Neutrophil (primary cell): ENCODE measurements at regions not wholly inside any gene's neighbourhood (a gene's known extent, or its start where the extent isn't known, plus 50 kb on each side); places are given as distances from the start of the nearest gene placed in this dataset.
"Not testable (repeated sequence)": the region's sequence is repeated elsewhere in the genome, so short reads cannot be mapped to it uniquely, and the experiment has no call there.

Experiments used
- H3K27ac ChIP-seq: fragments of 200-600 bp; sonication (generic); 2 replicates; pipeline ENCODE4 v1.5.1; 2016; ENCODE audit warnings: mild to moderate bottlenecking, moderate library complexity
- H3K27me3 ChIP-seq: fragments of 200-600 bp; sonication (generic); 2 replicates; pipeline ENCODE4 v1.6.0; 2016; ENCODE audit warnings: mild to moderate bottlenecking
- H3K36me3 ChIP-seq: fragments of 200-600 bp; sonication (generic); 2 replicates; pipeline ENCODE4 v1.5.1; 2017
- H3K4me1 ChIP-seq, 2 experiments: fragments of 200-600 bp in 1 of 2; sonication (generic) in 1 of 2; 1 replicate in 1 of 2; 2 replicates in 1 of 2; pipeline versions ENCODE4 v1.5.1 to v1.6.1; 2013 to 2016; ENCODE audit warnings: low read depth in 1 of 2, low read length in 1 of 2, mild to moderate bottlenecking in 1 of 2, moderate library complexity in 1 of 2; ENCODE audit not compliant: control insufficient read depth in 1 of 2, insufficient read depth in 1 of 2
- H3K4me3 ChIP-seq, 2 experiments: fragments of 200-600 bp in 1 of 2; sonication (generic) in 1 of 2; 1 replicate in 1 of 2; 2 replicates in 1 of 2; pipeline ENCODE4 v1.5.1; 2013 to 2016; ENCODE audit warnings: low read depth in 1 of 2, low read length in 1 of 2, mild to moderate bottlenecking in 1 of 2, moderate library complexity in 1 of 2
- H3K9me3 ChIP-seq: fragments of 200-600 bp; sonication (generic); 2 replicates; pipeline ENCODE4 v1.5.1; 2016
- TF ChIP-seq, protein P1 (sequence below): fragments of 200-600 bp; sonication (generic); IDR thresholded peaks from 2 replicates; pipeline ENCODE4 v1.5.1; 2016; ENCODE audit warnings: antibody characterized with exemption

DNA sequence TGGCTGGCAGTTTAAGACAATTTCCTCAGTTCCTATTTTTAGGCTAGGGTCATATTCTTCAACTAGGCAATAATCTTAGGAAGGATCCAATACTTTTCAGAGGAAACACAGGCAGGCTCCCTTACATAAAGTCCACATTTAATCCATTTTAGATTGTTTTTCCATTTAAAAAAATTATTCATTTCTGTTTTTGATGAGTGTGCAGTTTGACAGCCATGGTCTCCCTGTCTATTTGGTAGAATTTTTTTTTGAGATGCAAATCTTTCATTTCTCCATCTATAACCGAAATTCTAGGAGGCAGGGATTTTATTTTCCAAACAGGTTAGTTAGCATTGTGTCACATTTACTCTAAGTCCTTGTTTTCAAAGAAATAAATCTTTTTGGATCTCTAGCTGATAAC lies 326.8 kb downstream of the PPP4R3C start:
- TF ChIP-seq, protein P1, sequence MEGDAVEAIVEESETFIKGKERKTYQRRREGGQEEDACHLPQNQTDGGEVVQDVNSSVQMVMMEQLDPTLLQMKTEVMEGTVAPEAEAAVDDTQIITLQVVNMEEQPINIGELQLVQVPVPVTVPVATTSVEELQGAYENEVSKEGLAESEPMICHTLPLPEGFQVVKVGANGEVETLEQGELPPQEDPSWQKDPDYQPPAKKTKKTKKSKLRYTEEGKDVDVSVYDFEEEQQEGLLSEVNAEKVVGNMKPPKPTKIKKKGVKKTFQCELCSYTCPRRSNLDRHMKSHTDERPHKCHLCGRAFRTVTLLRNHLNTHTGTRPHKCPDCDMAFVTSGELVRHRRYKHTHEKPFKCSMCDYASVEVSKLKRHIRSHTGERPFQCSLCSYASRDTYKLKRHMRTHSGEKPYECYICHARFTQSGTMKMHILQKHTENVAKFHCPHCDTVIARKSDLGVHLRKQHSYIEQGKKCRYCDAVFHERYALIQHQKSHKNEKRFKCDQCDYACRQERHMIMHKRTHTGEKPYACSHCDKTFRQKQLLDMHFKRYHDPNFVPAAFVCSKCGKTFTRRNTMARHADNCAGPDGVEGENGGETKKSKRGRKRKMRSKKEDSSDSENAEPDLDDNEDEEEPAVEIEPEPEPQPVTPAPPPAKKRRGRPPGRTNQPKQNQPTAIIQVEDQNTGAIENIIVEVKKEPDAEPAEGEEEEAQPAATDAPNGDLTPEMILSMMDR, result no peak
- H3K9me3 ChIP-seq, result no peaks in the 10 kb centered on the region
- no peak overlapping the region for H3K4me3 ChIP-seq
- no peaks in the 10 kb centered on the region for H3K27me3 ChIP-seq
- H3K36me3 ChIP-seq, result no peaks in the 10 kb centered on the region
- H3K4me1 ChIP-seq, result no peaks in the 10 kb centered on the region
- H3K27ac ChIP-seq, result no peak overlapping the region

GRCh38 chrX:27132862-27133261 lies 330.3 kb downstream of the PPP4R3C start:
- no peaks in the 10 kb centered on the region for H3K36me3 ChIP-seq
- H3K27ac ChIP-seq, result no peak overlapping the region
- H3K9me3 ChIP-seq, result no peaks in the 10 kb centered on the region
- H3K4me1 ChIP-seq, result no peaks in the 10 kb centered on the region
- no peak overlapping the region for H3K4me3 ChIP-seq
- TF ChIP-seq, protein P1, result no peak
- H3K27me3 ChIP-seq, result no peaks in the 10 kb centered on the region

DNA sequence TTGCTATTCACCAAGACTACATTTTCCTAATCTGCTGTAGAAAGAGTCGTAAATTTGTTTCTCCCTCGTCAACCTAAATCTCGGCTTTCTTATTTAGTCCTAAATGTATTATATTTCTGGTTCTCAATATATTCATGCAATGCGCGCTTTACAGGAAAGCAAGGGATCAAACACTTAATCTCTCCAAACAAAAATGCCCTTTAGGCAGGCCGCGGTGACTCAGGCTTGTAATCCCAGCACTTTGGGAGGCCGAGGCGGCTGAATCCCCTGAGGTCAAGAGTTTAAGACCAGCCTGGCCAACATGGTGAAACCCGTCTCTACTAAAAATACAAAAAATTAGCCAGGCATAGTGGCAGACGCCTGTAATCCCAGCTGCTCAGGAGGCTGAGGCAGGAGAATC lies 376.0 kb downstream of the PPP4R3C start:
- H3K36me3 ChIP-seq, H3K4me1 ChIP-seq, H3K27me3 ChIP-seq, H3K27ac ChIP-seq, H3K9me3 ChIP-seq, H3K4me3 ChIP-seq: not testable (repeated sequence)

DNA sequence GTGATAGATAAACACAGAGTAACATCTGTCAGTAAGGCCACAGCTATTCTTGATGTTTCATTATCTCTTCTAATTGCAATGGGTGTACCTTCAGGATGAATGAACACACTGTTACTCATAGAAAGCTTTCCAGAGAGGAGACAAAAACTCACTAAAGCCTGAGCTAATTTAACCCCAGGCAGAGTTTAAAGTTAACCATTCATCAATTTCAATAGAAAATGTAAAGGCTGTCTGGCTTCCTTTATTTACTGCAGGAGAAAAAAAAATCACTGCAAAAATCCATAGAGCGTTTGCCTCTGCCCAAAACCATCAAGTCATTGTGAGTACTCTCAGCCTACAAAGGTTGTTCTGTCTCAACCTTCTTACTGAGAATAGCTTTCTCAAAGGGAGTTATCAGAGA lies 376.9 kb downstream of the PPP4R3C start:
- H3K36me3 ChIP-seq, result no peaks in the 10 kb centered on the region
- no peaks in the 10 kb centered on the region for H3K9me3 ChIP-seq
- TF ChIP-seq, protein P1, result no peak
- no peaks in the 10 kb centered on the region for H3K4me1 ChIP-seq
- no peak overlapping the region for H3K27ac ChIP-seq
- no peak overlapping the region for H3K4me3 ChIP-seq
- no peaks in the 10 kb centered on the region for H3K27me3 ChIP-seq

GRCh38 chrX:27085346-27085745 lies 377.8 kb downstream of the PPP4R3C start:
- Histone ChIP-seq H3K4me3 (no peak overlapping the region), H3K27ac (no peak overlapping the region), H3K36me3 (no peaks in the 10 kb centered on the region), H3K9me3 (no peaks in the 10 kb centered on the region), H3K27me3 (no peaks in the 10 kb centered on the region), H3K4me1 (no peaks in the 10 kb centered on the region)
- TF ChIP-seq, protein P1, result no peak

- Histone ChIP-seq H3K4me3 (no peak overlapping the region), H3K27me3 (no peaks in the 10 kb centered on the region), H3K27ac (no peak overlapping the region), H3K4me1 (no peaks in the 10 kb centered on the region), H3K36me3 (no peaks in the 10 kb centered on the region), H3K9me3 (no peaks in the 10 kb centered on the region)
- TF ChIP-seq, protein P1, result no peak
Observed at GRCh38 chrX:27078371-27078770, 384.8 kb downstream of the PPP4R3C start.
